ENCODE measurements at regions not wholly inside any gene's neighbourhood (a gene's known extent, or its start where the extent isn't known, plus 50 kb on each side); places are given as distances from the start of the nearest gene placed in this dataset.

- TF ChIP-seq CTCF (IDR thresholded peaks at IDR 0.05), result no peak
- Histone ChIP-seq H3K4me1 (peaks cover 0 to 2% of the 10 kb centered on the region in 2 donors), H3K4me3 (no peak overlapping the region), H3K27me3 (no peaks in the 10 kb centered on the region), H3K27ac (no peak overlapping the region), H3K9me3 (no peaks in the 10 kb centered on the region), H3K36me3 (no peaks in the 10 kb centered on the region)
- no peak for DNase-seq (ENCODE audit: low spot score in 2 of 2)
- intact Hi-C loops (cut with DNase I), result loop anchor here (5.0 to 10.0 kb wide), 4 partner anchors 228 to 648 kb away; partner anchors contain the start of gene CNR1
Measured at GRCh38 chr6:87939776-87940175, 107.9 kb upstream of the SPACA1 start.

- no peak for DNase-seq (ENCODE audit: low spot score in 2 of 2)
Measured at GRCh38 chr6:87938287-87938686, 109.4 kb upstream of the SPACA1 start.

GRCh38 chr6:87936065-87936464 is 111.6 kb upstream of the SPACA1 start:
- no peak overlapping the region for H3K4me3 ChIP-seq
- no peaks in the 10 kb centered on the region for H3K27me3 ChIP-seq
- no peak for TF ChIP-seq CTCF (IDR thresholded peaks at IDR 0.05)
- no peak overlapping the region for H3K27ac ChIP-seq
- H3K36me3 ChIP-seq, result no peaks in the 10 kb centered on the region
- no peak for DNase-seq (ENCODE audit: low spot score in 2 of 2)
- intact Hi-C loops (cut with DNase I), result no loop called here
- H3K4me1 ChIP-seq, result no peaks in the 10 kb centered on the region
- H3K9me3 ChIP-seq, result no peaks in the 10 kb centered on the region

More at GRCh38 chr6:87938287-87938686, 109.4 kb upstream of the SPACA1 start:
- no peaks in the 10 kb centered on the region for H3K36me3 ChIP-seq
- no peak overlapping the region for H3K4me3 ChIP-seq
- H3K27ac ChIP-seq, result no peak overlapping the region
- intact Hi-C loops (cut with DNase I), result no loop called here
- H3K9me3 ChIP-seq, result no peaks in the 10 kb centered on the region
- H3K4me1 ChIP-seq, result no peaks in the 10 kb centered on the region
- no peak for TF ChIP-seq CTCF (IDR thresholded peaks at IDR 0.05)
- H3K27me3 ChIP-seq, result no peaks in the 10 kb centered on the region

GRCh38 chr6:87935196-87935595 is 112.4 kb upstream of the SPACA1 start:
- H3K36me3 ChIP-seq, result no peaks in the 10 kb centered on the region
- intact Hi-C loops (cut with DNase I), result no loop called here
- H3K27me3 ChIP-seq, result no peaks in the 10 kb centered on the region
- no peaks in the 10 kb centered on the region for H3K9me3 ChIP-seq
- H3K4me3 ChIP-seq, result no peak overlapping the region
- TF ChIP-seq CTCF (IDR thresholded peaks at IDR 0.05), result no peak
- H3K27ac ChIP-seq, result no peak overlapping the region
- H3K4me1 ChIP-seq, result no peaks in the 10 kb centered on the region
- DNase-seq (ENCODE audit: low spot score in 2 of 2), result no peak

GRCh38 chr6:87932361-87932760 is 115.3 kb upstream of the SPACA1 start:
- no peak for DNase-seq (ENCODE audit: low spot score in 2 of 2)
- no peaks in the 10 kb centered on the region for H3K36me3 ChIP-seq
- no peak overlapping the region for H3K27ac ChIP-seq
- no peak overlapping the region for H3K4me3 ChIP-seq
- H3K4me1 ChIP-seq, result no peaks in the 10 kb centered on the region
- H3K27me3 ChIP-seq, result no peaks in the 10 kb centered on the region
- intact Hi-C loops (cut with DNase I), result no loop called here
- TF ChIP-seq CTCF (IDR thresholded peaks at IDR 0.05), result no peak
- H3K9me3 ChIP-seq, result no peaks in the 10 kb centered on the region

GRCh38 chr6:87929843-87930288 is 117.8 kb upstream of the SPACA1 start:
- intact Hi-C loops (cut with DNase I), result loop anchor here (1.0 to 5.0 kb wide), 4 partner anchors 237 to 940 kb away; partner anchors contain the start of gene CNR1
- DNase-seq (ENCODE audit: low spot score in 2 of 2), result peak; percentile 37 to 91
- no peak overlapping the region for H3K4me3 ChIP-seq
- H3K9me3 ChIP-seq, result no peaks in the 10 kb centered on the region
- H3K36me3 ChIP-seq, result no peaks in the 10 kb centered on the region
- H3K4me1 ChIP-seq, result no peaks in the 10 kb centered on the region
- no peak overlapping the region for H3K27ac ChIP-seq
- TF ChIP-seq CTCF (IDR thresholded peaks at IDR 0.05), result peak; percentile 64 to 90 (median 79)
- H3K27me3 ChIP-seq, result no peaks in the 10 kb centered on the region
